IMR-90 (cell line): ENCODE measurements at regions not wholly inside any gene's neighbourhood (a gene's known extent, or its start where the extent isn't known, plus 50 kb on each side); places are given as distances from the start of the nearest gene placed in this dataset.

Experiments used
- ATAC-seq: fragments of 200-7000 bp; cut with Tn5 transposase; 2 replicates; pipeline ENCODE4 v1.9.1; 2020; ENCODE audit warnings: low read depth, mild to moderate bottlenecking, moderate library complexity
- BruUV-seq: library from RNA; stranded (reverse); fragments of 400-500 nt; replicated peaks from 2 replicates; lab custom pipeline; 2021; lab: Mats Ljungman, UMichigan
- CTCF ChIA-PET: fragments of 300-600 bp; formaldehyde crosslinking; extraction: SDS; loops from one replicate; lab custom pipeline; 2021; ENCODE audit warnings: antibody characterized with exemption; lab: Yijun Ruan, JAX
- POLR2A ChIA-PET: fragments of 300-600 bp; sonication (Branson Sonifier 250); formaldehyde crosslinking; loops from one replicate; lab custom pipeline; 2022; ENCODE audit warnings: antibody characterized with exemption; ENCODE audit not compliant: unreplicated experiment; lab: Charles Lee
- DNase-seq: peaks from one replicate; pipeline ENCODE4 v3.0.0; 2013
- H2AFZ ChIP-seq: replicated peaks from 2 replicates; pipeline ENCODE3; 2013; ENCODE audit warnings: low read length, mild to moderate bottlenecking; ENCODE audit not compliant: poor library complexity
- H2AK5ac ChIP-seq: 2 replicates; pipeline ENCODE4 v1.6.1; 2013; ENCODE audit warnings: low read depth, low read length, inconsistent platforms
- H2AK9ac ChIP-seq: replicated peaks from 2 replicates; pipeline ENCODE3; 2013; ENCODE audit warnings: mild to moderate bottlenecking, low read depth, low read length, moderate library complexity; ENCODE audit not compliant: poor library complexity
- H2BK120ac ChIP-seq: 2 replicates; pipeline ENCODE4 v1.6.1; 2013; ENCODE audit warnings: low read depth, low read length, inconsistent platforms
- H2BK15ac ChIP-seq: 3 replicates; pipeline ENCODE4 v1.6.1; 2013; ENCODE audit warnings: low read depth, low read length, inconsistent platforms
- H2BK20ac ChIP-seq: 2 replicates; pipeline ENCODE4 v1.6.1; 2013; ENCODE audit warnings: low read depth, mild to moderate bottlenecking, inconsistent platforms, low read length, moderate library complexity
- H2BK5ac ChIP-seq: 2 replicates; pipeline ENCODE4 v1.6.1; 2013; ENCODE audit warnings: mild to moderate bottlenecking, low read depth, low read length, inconsistent platforms; ENCODE audit not compliant: poor library complexity, severe bottlenecking
- H3K14ac ChIP-seq: replicated peaks from 2 replicates; pipeline ENCODE4 v1.6.1; 2013; ENCODE audit warnings: low read depth, low read length, inconsistent platforms
- H3K18ac ChIP-seq: 2 replicates; pipeline ENCODE4 v1.6.1; 2013; ENCODE audit warnings: low read depth, low read length, control low read depth
- H3K23ac ChIP-seq: 2 replicates; pipeline ENCODE4 v1.6.1; 2013; ENCODE audit warnings: low read depth, low read length, inconsistent platforms
- H3K27ac ChIP-seq: 2 replicates; pipeline ENCODE4 v1.5.1; 2013; ENCODE audit warnings: mild to moderate bottlenecking, control low read depth, low read length; ENCODE audit not compliant: insufficient read depth
- H3K27me3 ChIP-seq: 2 replicates; pipeline ENCODE4 v1.6.1; 2013; ENCODE audit warnings: low read length; ENCODE audit not compliant: control insufficient read depth, insufficient read depth
- H3K36me3 ChIP-seq: 2 replicates; pipeline ENCODE4 v1.6.1; 2013; ENCODE audit warnings: low read length, mixed read lengths; ENCODE audit not compliant: control insufficient read depth, insufficient read depth
- H3K4ac ChIP-seq: 2 replicates; pipeline ENCODE4 v1.6.1; 2013; ENCODE audit warnings: low read depth, low read length, inconsistent platforms
- H3K4me1 ChIP-seq: 2 replicates; pipeline ENCODE4 v1.6.1; 2013; ENCODE audit warnings: low read length, mixed read lengths; ENCODE audit not compliant: control insufficient read depth, insufficient read depth
- H3K4me2 ChIP-seq: 2 replicates; pipeline ENCODE4 v1.6.1; 2013; ENCODE audit warnings: low read depth, mild to moderate bottlenecking, control low read depth, low read length, moderate library complexity
- H3K4me3 ChIP-seq: 2 replicates; pipeline ENCODE4 v1.5.1; 2013; ENCODE audit warnings: low read depth, mild to moderate bottlenecking, control low read depth, low read length, moderate library complexity; ENCODE audit not compliant: insufficient read depth
- H3K56ac ChIP-seq: 2 replicates; pipeline ENCODE4 v1.6.1; 2013; ENCODE audit warnings: low read length, inconsistent platforms; ENCODE audit not compliant: insufficient read depth; ENCODE audit errors: extremely low read depth
- H3K79me1 ChIP-seq, 2 experiments: 2 replicates each; pipeline ENCODE4 v1.6.1; 2013; ENCODE audit warnings: low read length in 2 of 2, inconsistent platforms in 1 of 2, low read depth in 1 of 2
- H3K9ac ChIP-seq: 2 replicates; pipeline ENCODE4 v1.6.1; 2013; ENCODE audit warnings: low read depth, low read length, control low read depth
- H3K9me1 ChIP-seq: 2 replicates; pipeline ENCODE4 v1.6.1; 2013; ENCODE audit warnings: low read length, inconsistent platforms; ENCODE audit not compliant: insufficient read depth
- H3K9me3 ChIP-seq: 2 replicates; pipeline ENCODE4 v1.6.1; 2013; ENCODE audit warnings: low read length; ENCODE audit not compliant: control insufficient read depth, insufficient read depth
- H4K20me1 ChIP-seq: 2 replicates; pipeline ENCODE4 v1.6.1; 2013; ENCODE audit warnings: low read length, inconsistent platforms; ENCODE audit not compliant: insufficient read depth
- H4K5ac ChIP-seq: 2 replicates; pipeline ENCODE4 v1.6.1; 2013; ENCODE audit warnings: mild to moderate bottlenecking, low read depth, low read length, control low read depth
- H4K8ac ChIP-seq, 2 experiments: 2 replicates each; pipeline ENCODE4 v1.6.1; 2013; ENCODE audit warnings: low read depth in 2 of 2, low read length in 2 of 2, control low read depth in 1 of 2, inconsistent platforms in 1 of 2
- H4K91ac ChIP-seq: 2 replicates; pipeline ENCODE4 v1.6.1; 2013; ENCODE audit warnings: low read depth, low read length, inconsistent platforms; ENCODE audit not compliant: insufficient read depth
- BHLHE40 ChIP-seq: fragments of 150-350 bp; IDR thresholded peaks from 2 replicates; pipeline ENCODE4 v1.6.1; 2016; ENCODE audit warnings: mild to moderate bottlenecking, low read depth, low read length
- CEBPB ChIP-seq: IDR thresholded peaks from 2 replicates; pipeline ENCODE4 v1.6.1; 2012; ENCODE audit warnings: low read depth, low read length, improper control_type of control experiment
- CHD1 ChIP-seq: IDR thresholded peaks from 2 replicates; pipeline ENCODE4 v1.6.1; 2012; ENCODE audit warnings: low read depth, low read length, improper control_type of control experiment
- CTCF ChIP-seq: conservative IDR thresholded peaks from 2 replicates; pipeline ENCODE4 v1.5.1; 2012; ENCODE audit warnings: mild to moderate bottlenecking, low read depth, low read length, improper control_type of control experiment
- ELK1 ChIP-seq: fragments of 150-350 bp; IDR thresholded peaks from 2 replicates; pipeline ENCODE4 v1.6.1; 2016; ENCODE audit warnings: low read depth, mild to moderate bottlenecking, low read length, moderate library complexity, borderline replicate concordance
- FOS ChIP-seq: fragments of 150-350 bp; IDR thresholded peaks from 2 replicates; pipeline ENCODE4 v1.6.1; 2016; ENCODE audit warnings: low read depth, low read length
- MAFK ChIP-seq: IDR thresholded peaks from 2 replicates; pipeline ENCODE4 v1.6.1; 2012; ENCODE audit warnings: low read depth, low read length, improper control_type of control experiment
- MAZ ChIP-seq: IDR thresholded peaks from 2 replicates; pipeline ENCODE4 v1.6.1; 2012; ENCODE audit warnings: low read depth, mild to moderate bottlenecking, low read length, improper control_type of control experiment, moderate library complexity, borderline replicate concordance
- MXI1 ChIP-seq: IDR thresholded peaks from 2 replicates; pipeline ENCODE4 v1.6.1; 2012; ENCODE audit warnings: low read depth, mild to moderate bottlenecking, low read length, moderate library complexity, borderline replicate concordance
- NFE2L2 ChIP-seq: fragments of 150-350 bp; IDR thresholded peaks from 2 replicates; pipeline ENCODE4 v1.6.1; 2016; ENCODE audit warnings: low read depth, mild to moderate bottlenecking, low read length
- POLR2A ChIP-seq: IDR thresholded peaks from 2 replicates; pipeline ENCODE4 v1.6.1; 2012; ENCODE audit warnings: mild to moderate bottlenecking, low read depth, low read length
- RAD21 ChIP-seq: IDR thresholded peaks from 2 replicates; pipeline ENCODE4 v1.6.1; 2012; ENCODE audit warnings: low read length, improper control_type of control experiment
- RCOR1 ChIP-seq: IDR thresholded peaks from 2 replicates; pipeline ENCODE4 v1.6.1; 2012; ENCODE audit warnings: mild to moderate bottlenecking, low read length, improper control_type of control experiment; ENCODE audit not compliant: insufficient replicate concordance
- RFX5 ChIP-seq: IDR thresholded peaks from 2 replicates; pipeline ENCODE4 v1.8.0; 2012; ENCODE audit warnings: low read depth, mild to moderate bottlenecking, low read length, moderate library complexity
- SMC3 ChIP-seq: fragments of 150-350 bp; IDR thresholded peaks from 2 replicates; pipeline ENCODE4 v1.6.1; 2016; ENCODE audit warnings: low read depth, mild to moderate bottlenecking, antibody characterized with exemption, low read length, moderate library complexity
- USF2 ChIP-seq: fragments of 150-350 bp; IDR thresholded peaks from 2 replicates; pipeline ENCODE4 v1.6.1; 2017; ENCODE audit warnings: mild to moderate bottlenecking, antibody characterized with exemption, low read length, low read depth
- WGBS, 2 experiments: methylation state at CpG; one replicate each; pipeline versions ENCODE4 v1.1.5 to v1.1.7; 2013; ENCODE audit warnings: missing lambda C conversion rate in 2 of 2; ENCODE audit not compliant: insufficient read length in 1 of 2; ENCODE audit errors: extremely low coverage in 2 of 2; 5-methylcytosine and 5-hydroxymethylcytosine counted together
- dilution Hi-C: fragments of 300-500 bp; cut with HindIII; formaldehyde crosslinking; loops from one replicate; pipeline ENCODE4 v1.14.3; 2018; ENCODE audit warnings: low sequenced_read_pairs; ENCODE audit not compliant: unreplicated experiment
- in situ Hi-C: fragments of 300-500 bp; cut with MboI; formaldehyde crosslinking; loops from 3 replicates; pipeline ENCODE4 v1.14.3; 2019; ENCODE audit warnings: low sequenced_read_pairs, inconsistent platforms, mixed read lengths
- intact Hi-C: fragments of 100-400 bp; cut with micrococcal nuclease; formaldehyde crosslinking; loops from 2 replicates; pipeline ENCODE4 v1.10.0; 2022

- CTCF ChIA-PET, result no interaction called here
- H2AK9ac ChIP-seq, result no peak overlapping the region
- no peak overlapping the region for H2AK5ac ChIP-seq
- no peak overlapping the region for H3K4me3 ChIP-seq
- 0% methylated on average over 1 of the region's 11 CpGs; no CpG with 5 or more reads in 1 of the 2 experiments for WGBS, 2 experiments
- BruUV-seq, result no TSS peak
- H3K23ac ChIP-seq, result no peak overlapping the region
- in situ Hi-C loops (no loop called here), dilution Hi-C loops (no loop called here), intact Hi-C loops (no loop called here)
- no peak overlapping the region for H3K14ac ChIP-seq
- H3K27me3 ChIP-seq, result peaks cover 2% of the 10 kb centered on the region; the same call in 1 of the 2 replicates
- H3K4ac ChIP-seq, result no peak overlapping the region
- no peak overlapping the region for H3K27ac ChIP-seq
- no peaks in the 10 kb centered on the region for H3K4me1 ChIP-seq
- no peak overlapping the region for H3K9ac ChIP-seq
- TF ChIP-seq MAFK (no peak), RFX5 (no peak), FOS (no peak), CHD1 (no peak), CEBPB (no peak), RCOR1 (no peak), RAD21 (no peak), POLR2A (no peak), BHLHE40 (no peak), SMC3 (no peak), MAZ (no peak), ELK1 (no peak), USF2 (no peak), CTCF (no peak), NFE2L2 (no peak), MXI1 (no peak)
- no peak overlapping the region for H2BK15ac ChIP-seq
- POLR2A ChIA-PET, result no interaction called here
- H4K8ac ChIP-seq, result no peak overlapping the region
- H3K36me3 ChIP-seq, result no peaks in the 10 kb centered on the region
- no peak overlapping the region for H3K18ac ChIP-seq
- DNase-seq, result no peak
- no peaks in the 10 kb centered on the region for H3K9me1 ChIP-seq
- no peaks in the 10 kb centered on the region for H4K20me1 ChIP-seq
- no peak overlapping the region for H2AFZ ChIP-seq
- H3K4me2 ChIP-seq, result no peak overlapping the region
- H3K79me1 ChIP-seq, result no peaks in the 10 kb centered on the region
- no peak overlapping the region for H2BK5ac ChIP-seq
- H4K5ac ChIP-seq, result no peak overlapping the region
- no peaks in the 10 kb centered on the region for H3K9me3 ChIP-seq
- H4K91ac ChIP-seq, result no peak overlapping the region
- ATAC-seq, result no peak
- no peak overlapping the region for H3K56ac ChIP-seq
- no peak overlapping the region for H2BK120ac ChIP-seq
- H2BK20ac ChIP-seq, result no peak overlapping the region
Observed at GRCh38 chr12:111143271-111143670, 222.9 kb upstream of the MYL2 start.
